Stomach (tissue), 8 donors: ENCODE measurements at regions not wholly inside any gene's neighbourhood (a gene's known extent, or its start where the extent isn't known, plus 50 kb on each side); places are given as distances from the start of the nearest gene placed in this dataset.

Experiments
- DNase-seq, 2 donors: peaks; one replicate each; pipeline versions ENCODE4 v3.0.0 to v3.0.0-alpha.2; 2013 to 2019
- H3K27ac ChIP-seq, 5 donors: fragments of 200-600 bp in 4 of 5; sonication (generic) in 4 of 5; one replicate each; pipeline ENCODE4 v1.5.1; 2013 to 2019; ENCODE audit warnings: mild to moderate bottlenecking in 1 of 5, moderate library complexity in 1 of 5
- H3K27me3 ChIP-seq, 3 donors: fragments of 200-600 bp; sonication (generic); one replicate each; pipeline ENCODE4 v1.5.1; 2017 to 2019; ENCODE audit warnings: mixed run types in 1 of 3
- H3K36me3 ChIP-seq, 4 donors: fragments of 200-600 bp; sonication (generic); 1 replicate in 3 of 4; 2 replicates in 1 of 4; pipeline ENCODE4 v1.5.1; 2016 to 2019
- H3K4me1 ChIP-seq, 4 donors: fragments of 200-600 bp; sonication (generic); one replicate each; pipeline ENCODE4 v1.5.1; 2016 to 2019
- H3K4me3 ChIP-seq, 4 donors: fragments of 200-600 bp; sonication (generic) in 3 of 4; one replicate each; pipeline ENCODE4 v1.5.1; 2016 to 2019; ENCODE audit warnings: mild to moderate bottlenecking in 1 of 4
- H3K9me3 ChIP-seq, 4 donors: fragments of 200-600 bp; sonication (generic); one replicate each; pipeline ENCODE4 v1.5.1; 2016 to 2019
- CTCF ChIP-seq, 7 experiments: fragments of 450-650 bp in 4 of 7; fragments of 200-600 bp in 3 of 7; sonication (generic) in 3 of 7; IDR thresholded peaks; one replicate each; pipeline ENCODE4 v1.5.1; 2016 to 2019; ENCODE audit warnings: antibody characterized with exemption in 7 of 7, control low read depth in 2 of 7, mild to moderate bottlenecking in 1 of 7
- EP300 ChIP-seq: sonication (generic); formaldehyde crosslinking; IDR thresholded peaks from one replicate; pipeline ENCODE4 v1.6.1; 2017; ENCODE audit warnings: antibody characterized with exemption
- POLR2A ChIP-seq, 4 donors: fragments of 450-650 bp; IDR thresholded peaks; one replicate each; pipeline ENCODE4 v1.6.1; 2016; ENCODE audit warnings: antibody characterized with exemption in 4 of 4, control low read depth in 2 of 4, mild to moderate bottlenecking in 1 of 4, moderate library complexity in 1 of 4
- POLR2AphosphoS5 ChIP-seq, 3 donors: sonication (generic); formaldehyde crosslinking; IDR thresholded peaks; one replicate each; pipeline ENCODE4 v1.6.1; 2016; ENCODE audit warnings: antibody characterized with exemption in 3 of 3
- WGBS, 5 donors: extraction: QIAGEN DNeasy Blood & Tissue Kit in 3 of 5; methylation state at CpG; one replicate each; pipeline versions ENCODE4 v1.1.5 to v1.1.7; 2013 to 2018; 5-methylcytosine and 5-hydroxymethylcytosine counted together
- intact Hi-C: fragments of 100-400 bp; cut with DNase I; formaldehyde crosslinking; loops from one replicate; pipeline ENCODE4 v1.15.1; 2023; ENCODE audit warnings: low total_unique reads
- donor health status: healthy with polysubstance abuse.
- donor health status: Bipolar disorder and iron deficiency.
- donor health status: healthy.

GRCh38 chr6:97394160-97394748, 111.2 kb upstream of the MMS22L start:
- intact Hi-C loops = no loop called here
- H3K4me3 ChIP-seq = no peak overlapping the region
- DNase-seq = peak; percentile 36 to 81
- H3K9me3 ChIP-seq = no peaks in the 10 kb centered on the region
- no peak overlapping the region for H3K27ac ChIP-seq
- no peaks in the 10 kb centered on the region for H3K4me1 ChIP-seq
- peaks cover 0 to 4% (median 0%) of the 10 kb centered on the region in 3 donors for H3K27me3 ChIP-seq
- 0 to 3% (median 0%) methylated on average over 1 of the region's 1 CpG for WGBS, 5 donors
- no peaks in the 10 kb centered on the region for H3K36me3 ChIP-seq
- TF ChIP-seq POLR2A (IDR thresholded peaks at IDR 0.05) (no peak), CTCF (IDR thresholded peaks at IDR 0.05) (peak in 5 of 7 experiments; percentile 68 to 89 (median 76))

GRCh38 chr6:97396880-97397279, 113.9 kb upstream of the MMS22L start:
- H3K36me3 ChIP-seq = no peaks in the 10 kb centered on the region
- H3K4me1 ChIP-seq = no peaks in the 10 kb centered on the region
- H3K4me3 ChIP-seq = no peak overlapping the region
- H3K27me3 ChIP-seq = peaks cover 0 to 4% (median 0%) of the 10 kb centered on the region in 3 donors
- H3K9me3 ChIP-seq = no peaks in the 10 kb centered on the region
- TF ChIP-seq CTCF (IDR thresholded peaks at IDR 0.05) (no peak), EP300 (no peak), POLR2A (IDR thresholded peaks at IDR 0.05) (no peak), POLR2AphosphoS5 (IDR thresholded peaks at IDR 0.05) (no peak)
- intact Hi-C loops = no loop called here
- WGBS, 5 donors = 91 to 94% (median 91%) methylated on average over 4 of the region's 4 CpGs
- DNase-seq = no peak
- H3K27ac ChIP-seq = no peak overlapping the region

GRCh38 chr6:97399208-97399607, 116.2 kb upstream of the MMS22L start:
- WGBS, 5 donors = 79 to 90% (median 81%) methylated on average over 2 of the region's 2 CpGs

GRCh38 chr6:97401533-97401932, 118.5 kb upstream of the MMS22L start:
- 11 to 36% (median 20%) methylated on average over 2 of the region's 2 CpGs for WGBS, 5 donors

More at GRCh38 chr6:97399208-97399607, 116.2 kb upstream of the MMS22L start:
- Histone ChIP-seq H3K4me1 (no peaks in the 10 kb centered on the region), H3K36me3 (no peaks in the 10 kb centered on the region), H3K27ac (no peak overlapping the region), H3K9me3 (peaks cover 0 to 7% (median 0%) of the 10 kb centered on the region in 4 donors), H3K4me3 (no peak overlapping the region), H3K27me3 (no peaks in the 10 kb centered on the region)
- TF ChIP-seq CTCF (IDR thresholded peaks at IDR 0.05) (no peak), POLR2AphosphoS5 (IDR thresholded peaks at IDR 0.05) (no peak), POLR2A (IDR thresholded peaks at IDR 0.05) (no peak), EP300 (no peak)
- DNase-seq = no peak
- intact Hi-C loops = no loop called here

More at GRCh38 chr6:97401533-97401932, 118.5 kb upstream of the MMS22L start:
- Histone ChIP-seq H3K27ac (no peak overlapping the region), H3K36me3 (no peaks in the 10 kb centered on the region), H3K27me3 (no peaks in the 10 kb centered on the region), H3K4me1 (no peaks in the 10 kb centered on the region), H3K4me3 (no peak overlapping the region), H3K9me3 (peaks cover 0 to 7% (median 0%) of the 10 kb centered on the region in 4 donors)
- TF ChIP-seq POLR2AphosphoS5 (IDR thresholded peaks at IDR 0.05) = no peak
- TF ChIP-seq EP300 = no peak
- no peak for TF ChIP-seq CTCF (IDR thresholded peaks at IDR 0.05)
- no peak for TF ChIP-seq POLR2A (IDR thresholded peaks at IDR 0.05)
- intact Hi-C loops = no loop called here
- DNase-seq = peak in 1 of 2 donors; percentile 20
